Chondrocyte (in vitro differentiated cells): ENCODE measurements at regions not wholly inside any gene's neighbourhood (a gene's known extent, or its start where the extent isn't known, plus 50 kb on each side); places are given as distances from the start of the nearest gene placed in this dataset.

Experiments
- DNase-seq: peaks from one replicate; pipeline ENCODE4 v3.0.0; 2021; ENCODE audit warnings: mixed read lengths, low spot score
- H3K27ac Mint-ChIP-seq: one replicate; pipeline ENCODE4 v1.8.0; 2021; ENCODE audit warnings: mild to moderate bottlenecking, moderate library complexity, mixed read lengths; ENCODE audit not compliant: unreplicated experiment
- H3K27me3 Mint-ChIP-seq: 2 replicates; pipeline ENCODE4 v1.8.0; 2021; ENCODE audit warnings: low read depth, mixed read lengths
- H3K36me3 Mint-ChIP-seq: 2 replicates; pipeline ENCODE4 v1.8.0; 2021; ENCODE audit warnings: low read depth, mixed read lengths
- H3K4me1 Mint-ChIP-seq: 2 replicates; pipeline ENCODE4 v1.8.0; 2021; ENCODE audit warnings: low read depth, mild to moderate bottlenecking, mixed read lengths
- H3K4me3 Mint-ChIP-seq: one replicate; pipeline ENCODE4 v1.8.0; 2021; ENCODE audit warnings: mild to moderate bottlenecking, moderate library complexity, mixed read lengths; ENCODE audit not compliant: unreplicated experiment
- H3K9me3 Mint-ChIP-seq: 2 replicates; pipeline ENCODE4 v1.8.0; 2021; ENCODE audit warnings: low read depth, mixed read lengths
- TF ChIP-seq, protein P1 (sequence below): fragments of 200-600 bp; sonication (generic); IDR thresholded peaks from 2 replicates; pipeline ENCODE4 v1.5.0; 2021; ENCODE audit warnings: antibody characterized with exemption, mild to moderate bottlenecking, moderate library complexity

DNA sequence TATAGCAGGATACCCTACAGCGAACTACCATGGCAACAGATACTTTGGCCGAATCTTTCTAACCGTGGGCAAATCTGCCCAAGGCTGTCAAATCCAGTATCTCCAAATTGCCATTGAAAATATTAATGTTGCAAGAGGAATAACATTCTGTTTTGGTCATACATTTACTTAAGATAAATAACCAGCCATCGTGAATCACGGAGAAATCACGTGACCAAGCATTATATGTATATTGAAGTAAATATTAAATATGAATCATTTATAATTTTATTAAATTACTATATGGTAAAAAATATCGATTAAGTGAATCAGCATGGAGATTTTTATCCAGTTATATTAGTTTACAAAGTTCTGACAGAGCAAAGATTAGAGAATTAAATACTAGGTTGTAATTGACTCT, 714.6 kb upstream of the GJE1 start:
- Mint-ChIP-seq H3K27me3 (no peaks in the 10 kb centered on the region), H3K4me1 (peaks cover 24% of the 10 kb centered on the region), H3K4me3 (no peak overlapping the region), H3K27ac (no peak overlapping the region), H3K9me3 (peaks cover 3% of the 10 kb centered on the region), H3K36me3 (no peaks in the 10 kb centered on the region)
- DNase-seq, result no peak
- TF ChIP-seq, protein P1, sequence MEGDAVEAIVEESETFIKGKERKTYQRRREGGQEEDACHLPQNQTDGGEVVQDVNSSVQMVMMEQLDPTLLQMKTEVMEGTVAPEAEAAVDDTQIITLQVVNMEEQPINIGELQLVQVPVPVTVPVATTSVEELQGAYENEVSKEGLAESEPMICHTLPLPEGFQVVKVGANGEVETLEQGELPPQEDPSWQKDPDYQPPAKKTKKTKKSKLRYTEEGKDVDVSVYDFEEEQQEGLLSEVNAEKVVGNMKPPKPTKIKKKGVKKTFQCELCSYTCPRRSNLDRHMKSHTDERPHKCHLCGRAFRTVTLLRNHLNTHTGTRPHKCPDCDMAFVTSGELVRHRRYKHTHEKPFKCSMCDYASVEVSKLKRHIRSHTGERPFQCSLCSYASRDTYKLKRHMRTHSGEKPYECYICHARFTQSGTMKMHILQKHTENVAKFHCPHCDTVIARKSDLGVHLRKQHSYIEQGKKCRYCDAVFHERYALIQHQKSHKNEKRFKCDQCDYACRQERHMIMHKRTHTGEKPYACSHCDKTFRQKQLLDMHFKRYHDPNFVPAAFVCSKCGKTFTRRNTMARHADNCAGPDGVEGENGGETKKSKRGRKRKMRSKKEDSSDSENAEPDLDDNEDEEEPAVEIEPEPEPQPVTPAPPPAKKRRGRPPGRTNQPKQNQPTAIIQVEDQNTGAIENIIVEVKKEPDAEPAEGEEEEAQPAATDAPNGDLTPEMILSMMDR, result no peak

DNA sequence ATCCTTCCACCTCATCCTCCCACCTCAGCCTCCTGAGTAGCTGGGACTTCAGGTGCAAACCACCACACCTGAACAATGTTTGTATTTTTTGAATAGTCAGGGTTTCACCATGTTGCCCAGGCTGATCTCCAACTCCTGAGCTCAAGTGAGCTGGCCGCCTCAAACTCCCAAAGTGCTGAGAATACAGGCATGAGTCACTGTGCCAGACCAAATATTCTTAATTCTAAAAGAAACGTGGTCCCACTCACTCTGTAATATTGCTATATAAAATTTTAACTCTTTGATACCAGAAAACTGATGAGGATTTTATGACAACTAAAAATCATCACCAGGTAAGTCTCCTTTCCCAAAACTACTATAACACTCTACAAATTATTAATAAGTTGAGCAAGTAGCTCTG, 716.8 kb upstream of the GJE1 start:
- Mint-ChIP-seq H3K4me1 (peaks cover 14% of the 10 kb centered on the region), H3K27ac (no peak overlapping the region), H3K27me3 (no peaks in the 10 kb centered on the region), H3K36me3 (no peaks in the 10 kb centered on the region), H3K4me3 (no peak overlapping the region), H3K9me3 (peaks cover 4% of the 10 kb centered on the region)
- TF ChIP-seq, protein P1, result no peak
- no peak for DNase-seq

DNA sequence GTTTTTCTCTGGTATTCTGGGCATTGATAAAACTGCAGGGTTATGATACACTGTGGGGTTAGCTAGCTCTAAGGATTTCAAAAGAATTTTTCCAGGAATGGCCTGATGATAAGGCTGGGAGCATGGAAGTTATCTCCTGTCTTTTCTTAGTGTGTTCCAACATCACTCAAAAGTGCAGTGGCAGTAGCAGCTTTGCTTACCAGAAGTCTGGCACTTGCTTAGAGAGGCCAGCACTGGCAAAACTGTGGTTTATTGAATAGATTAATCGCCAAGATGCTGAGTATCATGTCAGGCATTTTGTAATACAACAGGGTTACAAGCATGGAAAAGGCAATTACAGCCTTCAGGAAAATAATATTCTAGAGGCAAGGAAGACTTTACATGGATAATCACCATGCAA, 719.5 kb upstream of the GJE1 start:
- no peaks in the 10 kb centered on the region for H3K27me3 Mint-ChIP-seq
- no peak for DNase-seq
- peaks cover 18% of the 10 kb centered on the region for H3K9me3 Mint-ChIP-seq
- peaks cover 11% of the 10 kb centered on the region for H3K4me1 Mint-ChIP-seq
- TF ChIP-seq, protein P1, result no peak
- no peak overlapping the region for H3K4me3 Mint-ChIP-seq
- peaks cover 4% of the 10 kb centered on the region for H3K36me3 Mint-ChIP-seq
- no peak overlapping the region for H3K27ac Mint-ChIP-seq

DNA sequence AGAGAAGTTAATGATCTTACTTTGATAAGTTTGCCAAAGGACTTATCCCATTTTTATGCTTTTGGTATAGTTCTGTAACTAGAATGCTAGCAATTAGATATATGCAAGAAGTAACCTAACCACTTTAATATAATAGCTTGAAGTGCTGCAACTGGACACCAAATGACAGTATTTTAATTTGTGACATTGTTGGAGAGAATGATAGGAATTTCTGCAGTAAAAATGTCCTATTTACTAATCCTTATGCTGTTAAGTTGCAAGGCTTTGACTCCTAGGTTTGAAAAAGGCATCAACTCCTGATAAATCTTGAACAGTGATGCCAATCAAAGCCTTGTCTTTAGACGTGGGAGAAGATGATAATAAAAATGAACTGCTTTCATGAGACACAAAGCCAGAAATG, 726.0 kb upstream of the GJE1 start:
- no peak overlapping the region for H3K4me3 Mint-ChIP-seq
- peaks cover 9% of the 10 kb centered on the region for H3K36me3 Mint-ChIP-seq
- no peak for DNase-seq
- no peaks in the 10 kb centered on the region for H3K27me3 Mint-ChIP-seq
- TF ChIP-seq, protein P1, result no peak
- H3K27ac Mint-ChIP-seq, result no peak overlapping the region
- peaks cover 31% of the 10 kb centered on the region for H3K9me3 Mint-ChIP-seq
- peaks cover 8% of the 10 kb centered on the region for H3K4me1 Mint-ChIP-seq

DNA sequence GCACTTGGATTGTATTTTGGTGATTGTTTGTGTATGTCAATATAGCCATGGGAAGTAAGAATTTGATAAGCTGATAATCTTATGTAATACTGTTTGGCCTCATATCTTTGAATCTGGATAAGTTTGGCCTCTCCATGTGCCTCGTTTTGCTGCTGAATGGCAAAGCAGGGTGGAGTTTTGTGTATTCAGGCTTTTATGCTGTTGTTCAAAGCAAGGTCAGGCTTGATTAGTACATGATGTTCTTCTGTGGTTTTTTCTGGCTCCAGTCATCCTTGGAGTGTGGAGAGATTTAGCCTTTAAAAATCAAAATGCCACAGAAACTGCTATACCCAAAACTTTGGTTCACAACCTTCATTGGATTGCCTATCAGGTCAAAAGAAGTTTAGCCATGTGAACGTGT, 728.9 kb upstream of the GJE1 start:
- TF ChIP-seq, protein P1, result no peak
- Mint-ChIP-seq H3K4me1 (peaks cover 12% of the 10 kb centered on the region), H3K9me3 (peaks cover 19% of the 10 kb centered on the region), H3K27me3 (no peaks in the 10 kb centered on the region), H3K36me3 (peaks cover 5% of the 10 kb centered on the region), H3K4me3 (no peak overlapping the region), H3K27ac (no peak overlapping the region)
- DNase-seq, result no peak
